Stimulated activated CD4-positive, alpha-beta T cell treated with anti-CD3 and anti-CD28 coated beads, Interleukin-15, amount 100 ng/mL, for 48 hours (primary cell): ENCODE measurements at regions not wholly inside any gene's neighbourhood (a gene's known extent, or its start where the extent isn't known, plus 50 kb on each side); places are given as distances from the start of the nearest gene placed in this dataset.
"Not testable (repeated sequence)": the region's sequence is repeated elsewhere in the genome, so short reads cannot be mapped to it uniquely, and the experiment has no call there.

Experiments used
- DNase-seq, 2 donors: peaks; one replicate each; pipeline ENCODE4 v3.0.0-alpha.2; 2020; ENCODE audit warnings: low read depth in 2 of 2

DNA sequence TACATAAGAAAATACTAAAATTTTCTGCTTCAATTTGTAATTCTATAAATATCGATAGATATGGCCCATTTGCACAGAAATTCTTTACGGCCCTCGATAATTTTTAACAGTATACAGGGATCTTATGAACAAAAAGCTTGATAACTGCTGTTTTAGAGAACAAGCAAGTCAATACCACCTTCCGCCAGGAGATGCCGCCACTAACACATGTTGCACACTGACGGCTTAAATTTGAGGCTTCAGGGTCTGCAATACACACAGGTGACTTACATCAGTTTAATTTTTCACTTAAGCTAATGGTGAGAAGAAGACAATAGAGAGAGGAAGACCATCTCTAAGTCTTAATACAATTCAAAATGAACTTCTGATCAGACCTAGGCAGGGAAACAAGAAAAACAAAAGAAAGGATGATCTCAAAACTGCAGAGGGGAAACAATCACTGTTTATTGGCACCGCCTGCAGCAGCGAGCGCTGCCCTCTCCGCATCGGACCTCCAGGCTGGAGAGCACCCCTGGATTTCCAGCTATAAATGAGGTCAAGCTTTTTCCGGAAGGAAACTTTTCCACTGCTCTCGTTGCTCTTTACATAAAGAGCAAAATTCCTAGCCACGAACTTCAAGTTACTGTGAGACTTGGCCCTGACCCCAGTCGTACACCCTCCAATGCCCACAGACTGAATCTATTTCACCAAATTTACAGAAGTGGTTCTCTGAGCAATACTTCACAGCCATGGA lies 53.9 kb downstream of the OTOR start:
- DNase-seq, result peak; percentile 12 to 41

DNA sequence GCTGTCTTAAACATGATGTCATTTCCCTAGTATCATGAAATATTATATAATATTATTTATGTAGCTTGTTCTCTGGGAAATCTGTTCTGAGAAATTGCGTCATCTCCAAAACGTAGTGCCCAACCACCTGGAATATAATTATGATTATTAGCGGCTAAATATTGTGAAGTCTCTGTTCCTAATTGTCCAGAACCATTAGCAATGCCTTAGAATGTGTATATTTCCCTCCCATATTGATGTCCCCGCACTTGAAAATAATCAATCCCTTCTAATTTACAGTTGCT lies 54.4 kb downstream of the OTOR start:
- DNase-seq, result no peak

DNA sequence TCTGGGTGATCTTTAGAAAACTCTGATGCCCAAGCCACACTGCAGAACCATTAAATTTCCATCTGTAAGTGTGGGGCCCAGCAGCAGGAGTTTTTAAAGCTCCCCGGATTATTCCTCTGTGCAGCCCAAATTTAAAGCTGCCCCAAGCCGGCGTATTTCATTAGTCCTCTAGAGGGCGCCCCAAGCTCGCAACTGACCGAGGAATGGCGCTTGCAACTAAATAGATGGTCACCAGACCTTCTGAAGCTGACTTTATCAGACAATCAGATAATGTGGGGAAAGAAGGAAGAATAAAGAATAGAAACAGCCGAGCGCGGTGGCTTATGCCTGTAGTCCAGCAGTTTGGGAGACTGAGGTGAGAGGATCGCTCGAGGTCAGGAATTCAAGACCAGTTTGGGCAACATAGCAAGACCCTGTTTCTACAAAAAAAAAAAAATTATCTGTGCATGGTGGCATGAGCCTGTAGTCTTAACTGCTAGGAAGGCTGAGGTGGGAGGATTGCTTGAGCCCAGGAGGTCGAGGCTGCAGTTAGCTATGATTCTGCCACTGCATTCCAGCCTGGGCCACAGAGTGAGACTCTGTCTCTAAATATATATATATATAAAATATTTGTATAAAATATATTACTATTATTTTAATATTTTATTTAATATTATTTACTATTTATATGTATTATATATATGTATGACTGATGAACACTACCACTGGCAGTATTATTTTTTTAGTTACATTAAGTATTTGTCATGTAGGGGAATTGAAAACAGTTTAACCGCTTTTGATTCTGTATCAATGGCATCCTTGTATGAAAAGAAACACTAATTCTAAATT lies 56.0 kb downstream of the OTOR start:
- peak; percentile 10 to 33 for DNase-seq

DNA sequence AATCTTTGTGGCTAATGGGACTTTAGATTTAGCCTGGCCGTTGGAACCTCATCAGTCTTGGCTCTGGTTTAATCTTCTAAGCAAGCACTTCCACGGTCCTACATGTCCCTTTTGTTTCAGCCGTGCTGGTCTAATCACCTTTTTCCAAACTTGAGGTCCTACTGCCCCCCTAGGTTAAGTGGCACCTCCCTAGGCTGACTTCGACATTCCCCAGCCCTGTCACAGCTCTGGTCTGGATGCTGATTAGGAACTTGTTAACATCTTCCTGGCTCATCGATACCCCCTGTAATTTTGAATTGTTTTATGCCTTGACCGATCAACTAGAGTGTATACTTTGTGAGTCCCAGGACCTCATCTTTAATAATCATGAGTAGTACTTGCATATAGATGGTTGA lies 56.6 kb downstream of the OTOR start:
- no peak for DNase-seq

DNA sequence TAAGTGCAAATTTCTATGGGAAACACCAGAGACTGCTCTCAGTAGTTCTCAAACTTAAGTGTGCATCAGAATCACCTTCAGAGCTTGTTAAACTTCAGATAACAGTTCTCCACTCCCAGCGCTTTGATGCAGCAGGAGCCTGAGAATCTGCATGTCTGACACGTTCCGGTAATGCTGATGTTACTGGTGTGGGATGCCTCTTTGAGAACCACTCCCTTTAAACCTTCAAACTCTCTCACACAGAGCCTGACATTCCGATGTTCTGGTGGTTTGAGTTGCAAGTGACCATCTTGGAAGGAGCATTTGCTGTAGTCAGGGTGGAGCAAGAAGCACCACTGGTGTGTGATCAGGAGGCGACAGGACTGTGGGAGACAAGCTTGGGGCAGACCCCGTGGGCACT lies 57.9 kb downstream of the OTOR start:
- no peak for DNase-seq

DNA sequence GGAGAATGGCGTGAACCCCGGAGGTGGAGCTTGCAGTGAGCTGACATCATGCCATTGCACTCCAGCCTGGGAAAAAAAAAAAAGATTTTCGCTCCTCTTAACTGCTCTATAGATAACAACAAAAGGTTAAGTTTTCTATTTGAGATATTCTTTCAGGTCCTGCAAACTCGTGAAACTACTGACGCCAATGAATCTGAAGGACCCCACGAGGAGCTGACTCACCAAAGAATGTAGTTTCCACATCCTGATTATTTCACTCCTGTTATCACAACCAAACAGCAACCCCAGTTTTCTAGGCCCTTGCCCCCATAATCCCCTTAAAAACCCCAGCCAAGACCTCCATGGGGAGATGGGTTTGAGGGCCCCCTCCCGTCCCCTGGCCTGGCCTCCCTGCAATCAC lies 58.7 kb downstream of the OTOR start:
- DNase-seq, result no peak

DNA sequence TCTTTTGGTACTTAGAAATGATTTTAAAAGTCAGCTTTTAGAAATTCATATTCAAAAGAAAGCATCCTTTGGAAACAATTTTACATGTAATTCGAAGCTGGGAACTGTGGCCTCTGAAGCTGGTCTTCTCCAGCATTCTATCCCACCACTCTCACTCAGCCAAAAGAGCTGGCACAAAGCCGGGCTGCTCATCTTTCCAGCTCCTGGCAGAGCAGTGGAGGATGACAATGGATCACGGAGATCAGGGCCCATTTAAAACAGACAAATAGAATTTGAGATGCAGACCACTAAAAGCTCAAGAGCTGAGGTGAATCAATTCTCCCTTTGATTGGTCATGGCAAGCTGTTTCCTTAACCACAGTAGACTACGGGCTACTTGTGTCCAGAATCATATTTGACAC lies 60.6 kb downstream of the OTOR start:
- DNase-seq, result no peak

DNA sequence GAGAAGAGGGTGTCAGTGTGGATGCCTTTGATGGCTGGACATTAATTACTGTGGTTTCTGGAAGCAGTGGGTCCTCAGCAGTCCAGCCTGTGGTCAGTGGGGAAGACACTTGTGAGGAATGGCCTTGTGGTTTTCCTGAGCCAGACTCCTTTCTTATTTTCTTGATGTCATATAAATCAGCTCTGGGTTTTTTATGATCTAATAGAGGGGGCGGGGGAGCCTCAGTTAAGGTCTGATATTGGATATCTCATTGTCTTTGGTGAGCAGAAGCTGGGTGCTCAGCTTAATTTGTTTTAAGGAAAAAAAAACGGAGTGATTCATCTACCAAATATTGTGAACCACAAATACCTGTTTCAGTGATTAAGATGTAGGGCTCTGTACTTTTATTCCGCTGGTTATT lies 62.1 kb downstream of the OTOR start:
- DNase-seq, result no peak

DNA sequence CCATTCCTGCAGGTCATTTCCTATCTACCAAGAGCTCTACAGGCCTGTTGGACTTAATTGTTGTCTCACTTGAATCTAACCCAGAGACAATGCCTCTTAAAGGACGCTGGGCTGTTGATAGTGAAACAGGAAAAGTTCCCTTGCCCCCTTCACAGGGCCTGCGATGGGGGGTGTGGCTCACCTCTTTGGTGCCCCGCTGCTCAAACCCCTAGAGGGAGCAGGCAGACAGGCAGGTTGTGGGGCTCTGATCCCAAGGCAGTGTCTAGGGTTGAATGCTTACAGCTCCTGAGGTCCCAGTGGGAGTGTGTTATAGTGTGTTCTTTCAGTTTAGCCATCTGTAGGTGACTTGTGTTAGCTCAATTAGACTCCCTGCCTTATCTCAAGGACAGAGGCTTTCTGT lies 68.0 kb downstream of the OTOR start:
- DNase-seq, result no peak

DNA sequence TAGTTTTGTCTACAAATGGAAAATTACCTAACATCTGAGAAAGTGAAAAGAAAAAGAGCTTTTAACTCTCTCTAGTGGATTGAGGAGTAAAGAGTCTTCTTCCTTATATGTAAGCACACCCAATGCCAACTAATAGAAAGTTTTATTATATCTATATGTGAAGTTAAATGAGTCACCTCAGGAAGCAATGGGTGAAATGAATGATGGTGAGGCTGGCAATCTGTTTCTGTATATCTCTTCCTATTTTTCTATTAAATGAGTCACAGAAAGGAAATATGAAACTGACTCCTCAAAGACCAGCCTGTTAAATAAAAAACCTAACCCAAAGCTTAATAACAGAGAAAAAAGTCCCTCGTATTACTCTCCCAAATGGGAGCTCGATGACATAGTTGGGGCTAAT lies 71.3 kb downstream of the OTOR start:
- DNase-seq, result no peak

DNA sequence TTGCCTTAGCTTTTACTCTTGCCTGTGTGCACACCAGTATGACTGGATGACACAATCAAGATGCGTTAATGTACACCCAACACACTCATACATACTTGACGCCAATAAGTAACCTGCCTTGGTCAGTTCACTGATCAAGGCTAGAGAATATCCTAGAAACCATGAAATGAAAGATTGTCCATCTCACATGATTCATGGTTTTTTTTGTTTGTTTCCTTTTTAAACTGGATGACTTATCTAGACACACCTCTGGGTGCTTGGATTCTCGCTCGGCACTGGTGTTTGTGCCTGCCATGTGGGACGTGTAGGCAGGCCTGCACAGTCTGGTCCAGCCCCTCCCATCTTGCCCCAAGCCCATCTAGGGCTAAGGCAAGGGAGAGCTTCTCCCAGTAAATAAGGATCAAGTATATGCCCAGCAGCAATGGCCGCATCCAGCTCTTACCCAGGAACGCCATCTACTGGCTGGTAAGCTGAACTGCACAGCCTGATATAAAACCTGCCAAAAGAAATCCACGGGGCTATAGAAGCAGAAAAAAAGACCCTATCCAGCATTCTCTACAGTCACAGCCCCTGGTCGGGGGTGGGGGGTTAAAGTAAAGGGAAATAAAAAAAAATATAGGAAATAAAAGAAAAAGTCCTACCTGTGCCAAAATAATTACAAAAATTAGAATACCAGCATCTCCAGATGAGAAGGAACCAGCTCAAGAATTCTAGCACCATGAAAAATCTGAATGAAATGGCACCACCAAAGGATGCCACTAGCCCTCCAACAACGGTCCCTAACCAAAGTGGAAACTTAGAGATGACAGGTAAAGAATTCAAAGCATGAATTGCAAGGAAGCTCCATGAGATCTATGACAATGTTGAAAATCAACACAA lies 73.3 kb downstream of the OTOR start:
- DNase-seq, result peak in 1 of 2 donors; percentile 9

DNA sequence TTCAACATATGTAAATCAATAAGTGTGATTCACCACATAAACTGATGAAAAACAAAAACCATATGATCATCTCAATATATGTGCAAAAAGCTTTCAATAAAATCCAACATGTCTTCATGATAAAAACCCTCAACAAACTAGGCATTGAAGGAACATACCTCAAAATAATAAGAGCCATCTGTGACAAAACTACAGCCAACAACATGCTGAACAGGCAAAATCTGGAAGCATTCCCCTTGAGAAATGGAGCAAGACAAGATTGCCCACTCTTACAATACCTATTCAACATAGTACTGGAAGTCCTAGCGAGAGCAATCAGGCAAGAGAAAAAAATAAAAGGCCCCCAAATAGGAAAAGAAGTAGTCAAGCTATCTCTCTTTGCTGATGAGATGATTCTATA lies 76.5 kb downstream of the OTOR start:
- DNase-seq, result no peak

DNA sequence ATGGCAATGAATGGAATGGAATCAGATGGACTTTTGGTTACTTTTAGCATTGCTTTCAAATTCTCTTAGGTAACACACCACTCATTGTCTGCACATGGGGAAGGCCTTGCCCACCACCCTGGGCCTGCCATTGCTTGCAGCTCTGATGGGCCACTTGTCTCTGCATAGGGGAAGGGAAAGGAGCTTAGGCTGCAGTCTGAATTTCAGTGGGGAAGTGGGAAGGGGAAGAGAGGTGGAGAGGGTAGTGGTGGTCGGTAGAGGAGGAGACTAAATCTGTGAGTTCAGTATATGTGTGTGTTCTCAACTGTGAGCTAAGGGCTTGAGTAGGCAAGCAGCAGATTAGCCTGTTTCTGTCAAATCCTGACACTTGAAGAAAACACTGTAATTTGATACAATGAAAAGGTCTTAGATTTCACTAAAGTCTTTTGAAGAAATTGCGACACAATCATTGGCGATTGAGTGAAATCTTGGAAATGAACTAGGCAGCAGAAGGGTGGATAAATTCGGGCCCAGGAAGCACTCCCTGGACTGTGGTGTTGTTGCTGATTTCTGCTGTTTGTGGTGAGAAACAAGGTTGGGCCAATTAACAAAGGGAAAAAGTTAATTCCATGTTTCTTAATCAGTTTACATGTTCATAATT lies 80.6 kb downstream of the OTOR start:
- DNase-seq, result no peak

DNA sequence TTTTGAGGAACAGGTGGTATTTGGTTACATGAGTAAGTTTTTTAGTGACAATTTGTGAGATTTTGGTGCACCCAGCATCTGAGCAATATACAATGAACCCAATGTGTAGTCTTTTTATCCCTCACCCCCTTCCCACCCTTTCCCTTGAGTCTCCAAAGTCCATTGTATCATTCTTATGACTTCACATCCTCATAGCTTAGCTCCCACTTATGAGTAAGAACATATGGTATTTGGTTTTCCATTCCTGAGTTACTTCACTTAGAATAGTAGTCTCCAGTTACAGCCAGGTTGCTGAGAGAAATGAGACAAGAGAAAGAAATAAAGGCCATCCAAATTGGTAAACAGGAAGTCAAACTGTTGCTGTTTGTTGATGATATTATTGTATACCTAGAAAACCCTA lies 87.5 kb downstream of the OTOR start:
- not testable (repeated sequence) for DNase-seq

DNA sequence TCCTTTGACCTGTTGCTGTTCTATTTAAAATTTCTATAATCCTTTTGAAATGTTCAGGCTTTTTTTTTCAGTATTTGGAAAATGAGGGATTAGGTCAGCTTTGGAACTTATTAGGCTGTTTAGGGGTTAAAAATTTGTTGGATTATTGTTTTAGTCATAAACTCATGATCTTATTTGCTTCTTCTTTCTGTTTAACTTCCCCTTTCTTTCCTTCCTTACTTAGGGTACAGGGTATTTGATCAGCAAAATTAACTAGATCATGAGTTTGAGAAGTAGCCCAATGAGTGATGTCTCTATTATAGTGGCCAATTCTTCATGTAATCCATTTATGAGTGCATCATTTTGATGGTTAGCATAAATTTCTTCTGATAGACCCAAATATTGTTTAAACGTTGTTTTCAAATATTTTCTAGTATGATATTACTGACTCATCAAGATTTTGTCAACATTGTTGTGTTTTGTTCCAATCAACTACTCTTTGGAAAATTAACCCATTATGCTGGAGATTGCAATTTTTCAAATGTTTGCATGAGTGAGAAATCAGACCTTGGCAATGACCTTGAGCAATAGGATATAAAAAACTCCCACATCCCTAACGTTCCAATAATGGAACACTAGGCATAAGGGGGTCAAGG lies 94.4 kb downstream of the OTOR start:
- no peak for DNase-seq

DNA sequence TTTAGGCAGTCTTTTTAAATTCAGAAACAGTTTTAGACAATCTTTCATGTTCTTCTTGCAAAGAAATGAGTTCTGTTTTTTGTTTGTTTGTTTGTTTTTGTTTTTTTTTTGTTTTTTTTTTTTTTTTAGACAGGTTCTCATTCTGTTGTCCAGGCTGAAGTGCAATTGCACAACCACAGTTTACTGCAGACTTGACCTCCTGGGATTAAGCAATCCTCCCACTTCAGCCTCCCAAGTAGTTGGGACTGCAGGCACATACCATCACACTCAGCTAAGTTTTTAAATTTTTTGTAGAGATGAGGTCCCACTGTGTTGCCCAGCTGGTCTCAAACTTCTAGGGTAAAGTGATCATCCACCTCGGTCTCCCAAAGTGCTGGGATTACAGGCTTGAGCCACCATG lies 96.2 kb downstream of the OTOR start:
- DNase-seq, result no peak

DNA sequence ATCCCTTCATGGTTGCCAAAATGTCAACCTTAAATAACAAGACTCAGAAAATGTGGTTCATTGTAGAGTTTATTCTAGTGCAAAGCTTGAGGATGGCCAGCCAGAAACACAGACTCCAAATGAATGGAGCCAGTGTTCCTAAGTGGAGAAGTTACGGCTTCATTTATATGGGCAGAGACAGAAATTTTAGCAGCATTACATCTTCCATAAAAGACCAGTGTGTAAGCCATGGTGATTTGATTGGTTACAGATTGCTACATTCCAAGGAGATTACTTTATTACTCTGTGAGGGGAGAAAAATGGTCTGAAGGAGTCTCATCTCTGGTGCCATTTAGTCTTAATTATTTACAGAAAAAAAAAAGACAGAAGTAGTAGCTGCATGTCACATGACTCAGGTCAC lies 97.8 kb downstream of the OTOR start:
- no peak for DNase-seq

DNA sequence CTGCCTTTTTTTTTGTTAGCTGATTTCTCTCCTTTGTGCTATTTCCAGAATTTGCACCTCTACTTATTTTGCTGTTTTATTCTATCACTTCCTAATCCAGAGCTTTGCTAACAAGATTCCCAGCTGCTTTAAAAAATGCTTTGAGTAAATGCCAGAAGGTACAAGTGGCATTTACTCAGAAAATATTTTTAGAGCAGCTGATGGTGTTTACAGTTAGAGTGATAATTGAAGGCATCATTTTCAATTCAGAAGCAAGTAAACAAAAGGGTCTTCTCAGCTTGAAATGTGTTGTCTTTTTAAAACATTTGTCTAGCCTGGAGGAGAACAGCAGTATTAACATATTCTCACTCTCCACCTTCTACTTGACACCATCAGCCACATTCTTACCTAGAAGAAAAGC lies 99.9 kb downstream of the OTOR start:
- no peak for DNase-seq

DNA sequence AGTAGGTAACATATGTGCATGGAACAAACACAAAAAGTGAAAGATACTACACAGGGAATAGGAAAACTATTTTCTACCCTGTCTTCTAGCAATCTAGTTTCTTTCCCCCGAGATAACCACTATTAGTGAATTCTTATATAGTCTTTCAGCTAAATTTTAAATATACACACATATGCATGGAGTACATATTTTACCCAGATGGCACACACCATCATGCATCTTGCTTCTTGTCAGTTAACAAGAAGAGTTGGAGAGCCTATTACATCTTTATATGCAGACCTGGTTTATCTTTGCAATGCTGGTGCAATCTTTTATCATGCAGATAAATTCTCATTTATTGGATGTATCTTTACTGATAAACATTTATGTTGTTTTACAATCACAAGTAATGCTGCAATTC lies 100.4 kb downstream of the OTOR start:
- DNase-seq, result no peak

DNA sequence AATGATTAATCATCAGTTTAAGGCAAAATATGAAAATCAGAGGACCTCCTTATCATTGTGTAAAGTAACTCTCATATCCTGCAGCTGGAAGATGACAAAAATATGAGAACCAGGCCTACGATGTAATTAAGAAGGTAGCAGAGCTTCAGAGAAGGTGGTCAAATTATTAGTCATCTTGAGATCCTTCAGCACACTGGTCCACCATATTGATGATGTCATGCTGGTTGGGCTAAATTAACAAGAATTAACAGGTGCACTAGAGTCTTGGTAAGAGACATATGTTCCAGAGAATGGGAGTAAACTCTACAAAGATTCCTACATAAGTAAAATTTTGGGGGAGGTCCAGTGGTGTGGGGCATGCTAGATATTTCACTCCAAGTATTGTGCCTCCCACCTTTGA lies 112.8 kb downstream of the OTOR start:
- no peak for DNase-seq

DNA sequence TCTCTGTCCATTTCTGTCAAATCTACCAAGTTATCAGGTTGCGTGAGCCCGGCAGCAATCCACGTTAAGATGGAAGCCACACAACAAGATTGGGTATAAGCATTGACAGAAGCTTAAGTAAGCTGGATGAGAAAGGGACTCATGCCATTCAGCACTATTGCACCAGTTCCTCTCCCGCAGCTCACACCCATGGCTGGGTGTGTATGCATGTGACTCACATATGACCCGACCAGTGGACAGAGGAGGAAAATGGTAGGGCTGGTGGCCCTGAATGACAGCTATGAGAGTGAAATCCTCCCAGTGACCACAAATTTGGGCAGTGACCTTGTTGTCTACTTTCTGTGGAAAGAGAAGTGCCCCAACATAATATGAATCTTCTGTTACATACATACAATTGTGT lies 113.5 kb downstream of the OTOR start:
- DNase-seq, result no peak

DNA sequence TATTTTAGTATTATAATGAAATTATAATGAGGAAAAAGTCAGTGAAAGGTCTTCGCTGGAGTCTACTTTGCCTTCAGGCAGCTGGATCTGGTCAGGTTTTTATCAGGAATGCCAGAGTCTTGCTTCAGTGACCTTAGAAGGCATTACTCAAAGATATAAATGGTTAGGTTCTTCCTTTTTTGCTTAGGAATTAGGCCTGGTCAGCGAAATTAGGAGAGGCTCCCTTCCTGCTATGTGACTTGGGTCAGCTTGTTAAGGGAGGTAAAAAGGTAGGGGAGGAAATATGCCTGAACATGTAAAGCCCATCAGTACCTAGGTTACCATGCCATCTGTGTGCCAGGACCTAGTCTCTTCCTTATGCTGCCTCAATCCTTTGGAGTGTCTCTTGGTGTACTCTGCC lies 115.1 kb downstream of the OTOR start:
- DNase-seq, result no peak
